ENCODE measurements at regions not wholly inside any gene's neighbourhood (a gene's known extent, or its start where the extent isn't known, plus 50 kb on each side); places are given as distances from the start of the nearest gene placed in this dataset.

- Mint-ChIP-seq H3K27ac (no peak overlapping the region), H3K9me3 (ENCODE audit: low read depth) (peaks cover 3% of the 10 kb centered on the region), H3K36me3 (ENCODE audit: insufficient read depth) (no peaks in the 10 kb centered on the region), H3K4me1 (ENCODE audit: low read depth) (no peaks in the 10 kb centered on the region), H3K27me3 (no peaks in the 10 kb centered on the region), H3K4me3 (ENCODE audit: low read depth) (no peak overlapping the region)
- no peak for DNase-seq (ENCODE audit: low spot score, unreplicated experiment)
- TF ChIP-seq CTCF (IDR thresholded peaks at IDR 0.05; ENCODE audit: unreplicated experiment): no peak
Observed at GRCh38 chr3:144756704-144757440, 785.2 kb downstream of the DIPK2A start.

GRCh38 chr3:144760831-144761230 lies 789.2 kb downstream of the DIPK2A start:
- Mint-ChIP-seq H3K4me1 (ENCODE audit: low read depth) (no peaks in the 10 kb centered on the region), H3K4me3 (ENCODE audit: low read depth) (no peak overlapping the region), H3K9me3 (ENCODE audit: low read depth) (peaks cover 3% of the 10 kb centered on the region), H3K27me3 (no peaks in the 10 kb centered on the region), H3K36me3 (ENCODE audit: insufficient read depth) (no peaks in the 10 kb centered on the region), H3K27ac (no peak overlapping the region)
- TF ChIP-seq CTCF (IDR thresholded peaks at IDR 0.05; ENCODE audit: unreplicated experiment): no peak
- DNase-seq (ENCODE audit: low spot score, unreplicated experiment): no peak

- TF ChIP-seq CTCF (IDR thresholded peaks at IDR 0.05; ENCODE audit: unreplicated experiment): no peak
- H3K27me3 Mint-ChIP-seq: no peaks in the 10 kb centered on the region
- DNase-seq (ENCODE audit: low spot score, unreplicated experiment): no peak
- no peaks in the 10 kb centered on the region for H3K36me3 Mint-ChIP-seq (ENCODE audit: insufficient read depth)
- peaks cover 3% of the 10 kb centered on the region for H3K9me3 Mint-ChIP-seq (ENCODE audit: low read depth)
- no peaks in the 10 kb centered on the region for H3K4me1 Mint-ChIP-seq (ENCODE audit: low read depth)
- H3K27ac Mint-ChIP-seq: no peak overlapping the region
- H3K4me3 Mint-ChIP-seq (ENCODE audit: low read depth): no peak overlapping the region
Observed at GRCh38 chr3:144762091-144762490, 790.5 kb downstream of the DIPK2A start.

GRCh38 chr3:144763878-144764454 lies 792.3 kb downstream of the DIPK2A start:
- no peaks in the 10 kb centered on the region for H3K27me3 Mint-ChIP-seq
- no peak overlapping the region for H3K4me3 Mint-ChIP-seq (ENCODE audit: low read depth)
- no peaks in the 10 kb centered on the region for H3K4me1 Mint-ChIP-seq (ENCODE audit: low read depth)
- H3K27ac Mint-ChIP-seq: no peak overlapping the region
- DNase-seq (ENCODE audit: low spot score, unreplicated experiment): no peak
- H3K36me3 Mint-ChIP-seq (ENCODE audit: insufficient read depth): no peaks in the 10 kb centered on the region
- no peaks in the 10 kb centered on the region for H3K9me3 Mint-ChIP-seq (ENCODE audit: low read depth)
- no peak for TF ChIP-seq CTCF (IDR thresholded peaks at IDR 0.05; ENCODE audit: unreplicated experiment)

GRCh38 chr3:144770281-144770680 lies 798.7 kb downstream of the DIPK2A start:
- Mint-ChIP-seq H3K36me3 (ENCODE audit: insufficient read depth) (no peaks in the 10 kb centered on the region), H3K9me3 (ENCODE audit: low read depth) (no peaks in the 10 kb centered on the region), H3K4me3 (ENCODE audit: low read depth) (no peak overlapping the region), H3K27ac (no peak overlapping the region), H3K4me1 (ENCODE audit: low read depth) (peaks cover 1% of the 10 kb centered on the region), H3K27me3 (no peaks in the 10 kb centered on the region)
- TF ChIP-seq CTCF (IDR thresholded peaks at IDR 0.05; ENCODE audit: unreplicated experiment): no peak
- no peak for DNase-seq (ENCODE audit: low spot score, unreplicated experiment)

Data from progenitor cell of endocrine pancreas (in vitro differentiated cells).